ENCODE measurements at regions not wholly inside any gene's neighbourhood (a gene's known extent, or its start where the extent isn't known, plus 50 kb on each side); places are given as distances from the start of the nearest gene placed in this dataset.

DNA sequence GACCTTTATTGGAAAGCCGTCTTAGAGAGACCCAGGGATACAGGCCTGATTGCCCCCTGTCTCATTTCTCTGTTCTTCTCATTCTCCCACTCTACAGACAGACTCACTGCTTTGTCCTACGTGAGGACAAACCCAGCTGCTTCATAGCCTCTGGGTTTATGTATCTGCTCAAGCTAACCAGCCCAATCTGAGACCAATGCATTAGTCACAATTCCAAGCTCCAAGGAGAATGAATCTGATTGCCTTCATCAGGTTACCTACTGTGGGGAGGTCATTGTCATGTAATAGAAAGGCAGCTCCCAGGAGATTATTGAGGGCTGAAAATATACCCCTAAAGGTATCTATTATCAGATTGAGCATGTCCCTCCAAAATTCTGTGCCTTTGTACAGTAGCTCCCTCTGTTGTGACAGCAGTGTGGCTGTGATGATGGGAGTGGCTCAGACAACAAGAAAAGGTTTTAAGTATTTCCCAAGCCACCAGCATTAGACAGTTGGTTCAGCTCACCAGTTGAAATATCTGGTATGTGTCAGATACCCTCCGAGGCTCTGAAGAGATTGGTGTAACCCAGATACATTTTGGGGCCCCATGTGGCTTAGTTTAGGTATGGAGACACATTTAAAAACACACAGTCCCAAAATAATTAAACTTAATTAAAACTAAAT is 123.1 kb upstream of the EEPD1 start:
- TF ChIP-seq MTA3 (IDR thresholded peaks at IDR 0.05; ENCODE audit: borderline replicate concordance, low read length) (no peak), POLR2A (IDR thresholded peaks at IDR 0.05; ENCODE audit: low read depth, low read length) (no peak), RFX5 (IDR thresholded peaks at IDR 0.05; ENCODE audit: low read depth, low read length) (no peak), BCL11A (IDR thresholded peaks at IDR 0.05; ENCODE audit: low read depth, low read length) (no peak), JUNB (IDR thresholded peaks at IDR 0.05) (no peak), RBBP5 (conservative IDR thresholded peaks at IDR 0.05) (no peak), TCF7 (IDR thresholded peaks at IDR 0.05; ENCODE audit: borderline replicate concordance) (no peak), RAD51 (IDR thresholded peaks at IDR 0.05) (no peak), FOXM1 (IDR thresholded peaks at IDR 0.05; ENCODE audit: low read depth, low read length) (no peak), TBL1XR1 (IDR thresholded peaks at IDR 0.05; ENCODE audit: low read depth, low read length) (no peak), KDM1A (IDR thresholded peaks at IDR 0.05; ENCODE audit: borderline replicate concordance) (no peak), RELA (IDR thresholded peaks at IDR 0.05; ENCODE audit: borderline replicate concordance, partially characterized antibody) (no peak)
- TF ChIP-seq, protein P1, sequence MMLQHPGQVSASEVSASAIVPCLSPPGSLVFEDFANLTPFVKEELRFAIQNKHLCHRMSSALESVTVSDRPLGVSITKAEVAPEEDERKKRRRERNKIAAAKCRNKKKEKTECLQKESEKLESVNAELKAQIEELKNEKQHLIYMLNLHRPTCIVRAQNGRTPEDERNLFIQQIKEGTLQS (IDR thresholded peaks at IDR 0.05; ENCODE audit: borderline replicate concordance, extremely low read depth, low read depth, low read length): no peak
- TF ChIP-seq, protein P2, sequence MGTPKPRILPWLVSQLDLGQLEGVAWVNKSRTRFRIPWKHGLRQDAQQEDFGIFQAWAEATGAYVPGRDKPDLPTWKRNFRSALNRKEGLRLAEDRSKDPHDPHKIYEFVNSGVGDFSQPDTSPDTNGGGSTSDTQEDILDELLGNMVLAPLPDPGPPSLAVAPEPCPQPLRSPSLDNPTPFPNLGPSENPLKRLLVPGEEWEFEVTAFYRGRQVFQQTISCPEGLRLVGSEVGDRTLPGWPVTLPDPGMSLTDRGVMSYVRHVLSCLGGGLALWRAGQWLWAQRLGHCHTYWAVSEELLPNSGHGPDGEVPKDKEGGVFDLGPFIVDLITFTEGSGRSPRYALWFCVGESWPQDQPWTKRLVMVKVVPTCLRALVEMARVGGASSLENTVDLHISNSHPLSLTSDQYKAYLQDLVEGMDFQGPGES (IDR thresholded peaks at IDR 0.05): no peak
- TF ChIP-seq, protein P3, sequence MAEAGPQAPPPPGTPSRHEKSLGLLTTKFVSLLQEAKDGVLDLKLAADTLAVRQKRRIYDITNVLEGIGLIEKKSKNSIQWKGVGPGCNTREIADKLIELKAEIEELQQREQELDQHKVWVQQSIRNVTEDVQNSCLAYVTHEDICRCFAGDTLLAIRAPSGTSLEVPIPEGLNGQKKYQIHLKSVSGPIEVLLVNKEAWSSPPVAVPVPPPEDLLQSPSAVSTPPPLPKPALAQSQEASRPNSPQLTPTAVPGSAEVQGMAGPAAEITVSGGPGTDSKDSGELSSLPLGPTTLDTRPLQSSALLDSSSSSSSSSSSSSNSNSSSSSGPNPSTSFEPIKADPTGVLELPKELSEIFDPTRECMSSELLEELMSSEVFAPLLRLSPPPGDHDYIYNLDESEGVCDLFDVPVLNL (IDR thresholded peaks at IDR 0.05; ENCODE audit: low read depth, low read length): no peak
- TF ChIP-seq, protein P4, sequence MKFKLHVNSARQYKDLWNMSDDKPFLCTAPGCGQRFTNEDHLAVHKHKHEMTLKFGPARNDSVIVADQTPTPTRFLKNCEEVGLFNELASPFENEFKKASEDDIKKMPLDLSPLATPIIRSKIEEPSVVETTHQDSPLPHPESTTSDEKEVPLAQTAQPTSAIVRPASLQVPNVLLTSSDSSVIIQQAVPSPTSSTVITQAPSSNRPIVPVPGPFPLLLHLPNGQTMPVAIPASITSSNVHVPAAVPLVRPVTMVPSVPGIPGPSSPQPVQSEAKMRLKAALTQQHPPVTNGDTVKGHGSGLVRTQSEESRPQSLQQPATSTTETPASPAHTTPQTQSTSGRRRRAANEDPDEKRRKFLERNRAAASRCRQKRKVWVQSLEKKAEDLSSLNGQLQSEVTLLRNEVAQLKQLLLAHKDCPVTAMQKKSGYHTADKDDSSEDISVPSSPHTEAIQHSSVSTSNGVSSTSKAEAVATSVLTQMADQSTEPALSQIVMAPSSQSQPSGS (IDR thresholded peaks at IDR 0.05; ENCODE audit: low read length): no peak
- TF ChIP-seq, protein P5, sequence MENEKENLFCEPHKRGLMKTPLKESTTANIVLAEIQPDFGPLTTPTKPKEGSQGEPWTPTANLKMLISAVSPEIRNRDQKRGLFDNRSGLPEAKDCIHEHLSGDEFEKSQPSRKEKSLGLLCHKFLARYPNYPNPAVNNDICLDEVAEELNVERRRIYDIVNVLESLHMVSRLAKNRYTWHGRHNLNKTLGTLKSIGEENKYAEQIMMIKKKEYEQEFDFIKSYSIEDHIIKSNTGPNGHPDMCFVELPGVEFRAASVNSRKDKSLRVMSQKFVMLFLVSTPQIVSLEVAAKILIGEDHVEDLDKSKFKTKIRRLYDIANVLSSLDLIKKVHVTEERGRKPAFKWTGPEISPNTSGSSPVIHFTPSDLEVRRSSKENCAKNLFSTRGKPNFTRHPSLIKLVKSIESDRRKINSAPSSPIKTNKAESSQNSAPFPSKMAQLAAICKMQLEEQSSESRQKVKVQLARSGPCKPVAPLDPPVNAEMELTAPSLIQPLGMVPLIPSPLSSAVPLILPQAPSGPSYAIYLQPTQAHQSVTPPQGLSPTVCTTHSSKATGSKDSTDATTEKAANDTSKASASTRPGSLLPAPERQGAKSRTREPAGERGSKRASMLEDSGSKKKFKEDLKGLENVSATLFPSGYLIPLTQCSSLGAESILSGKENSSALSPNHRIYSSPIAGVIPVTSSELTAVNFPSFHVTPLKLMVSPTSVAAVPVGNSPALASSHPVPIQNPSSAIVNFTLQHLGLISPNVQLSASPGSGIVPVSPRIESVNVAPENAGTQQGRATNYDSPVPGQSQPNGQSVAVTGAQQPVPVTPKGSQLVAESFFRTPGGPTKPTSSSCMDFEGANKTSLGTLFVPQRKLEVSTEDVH (IDR thresholded peaks at IDR 0.05; ENCODE audit: low read depth, partially characterized antibody): no peak
- Histone ChIP-seq H3K79me2 (ENCODE audit: control insufficient read depth, insufficient read depth, low read length) (no peaks in the 10 kb centered on the region), H3K4me2 (ENCODE audit: control insufficient read depth, insufficient read depth) (no peak overlapping the region), H3K4me1 (ENCODE audit: control insufficient read depth, insufficient read depth, low read length) (no peaks in the 10 kb centered on the region), H3K4me3 (no peak overlapping the region), H4K20me1 (ENCODE audit: control insufficient read depth, insufficient read depth) (no peaks in the 10 kb centered on the region), H3K27me3 (replicated peaks in 1 of 2; ENCODE audit: control insufficient read depth in 2 of 2, insufficient read depth in 2 of 2, low read length in 1 of 2) (0 out of 4 replicates have a peak, but pooled peaks cover 0 to 1% of the 10 kb centered on the region in 2 experiments), H3K36me3 (ENCODE audit: control insufficient read depth in 2 of 2, insufficient read depth in 2 of 2, low read length in 1 of 2) (no peaks in the 10 kb centered on the region), H3K9me3 (replicated peaks; ENCODE audit: control insufficient read depth, insufficient read depth, low read length) (no peaks in the 10 kb centered on the region), H3K27ac (ENCODE audit: control insufficient read depth, insufficient read depth) (no peak overlapping the region), H3K9ac (ENCODE audit: control insufficient read depth, insufficient read depth, low read length) (no peak overlapping the region), H2AFZ (ENCODE audit: control insufficient read depth, low read depth, low read length) (no peak overlapping the region)
- CTCF ChIA-PET: interaction anchor here (0.7 to 1.5 kb wide), 5 partner anchors 9 to 289 kb away, joined by 3 read pairs; no protein-coding TSS in a partner anchor
- POLR2A ChIA-PET: no interaction called here
- intact Hi-C loops (cut with micrococcal nuclease; ENCODE audit: unreplicated experiment): no loop called here
- RAD21 ChIA-PET (ENCODE audit: unreplicated experiment): interaction anchor here (1.1 to 1.5 kb wide), 2 partner anchors 19 to 46 kb away, joined by 3 to 4 read pairs; no protein-coding TSS in a partner anchor
- FAIRE-seq (no peak), ATAC-seq (no peak), DNase-seq (ENCODE audit: low read depth, low spot score) (no peak)
- 20% methylated on average over 3 of the region's 3 CpGs for WGBS (ENCODE audit: insufficient coverage, insufficient replicate concordance, low lambda C conversion rate, missing lambda C conversion rate)
- BruUV-seq (replicated peaks): no TSS peak
- SMC1A ChIA-PET (ENCODE audit: uncharacterized antibody, unreplicated experiment): interaction anchor here (0.9 to 1.2 kb wide), 4 partner anchors 9 to 18 kb away, joined by 3 to 5 read pairs (median 4); no protein-coding TSS in a partner anchor
- in situ Hi-C loops (cut with MboI): no loop called here
